Cardiac fibroblast (primary cell): ENCODE measurements at regions not wholly inside any gene's neighbourhood (a gene's known extent, or its start where the extent isn't known, plus 50 kb on each side); places are given as distances from the start of the nearest gene placed in this dataset.
A peak's percentile ranks its signal among the peaks of the same experiment; 100 is the strongest.

Experiments used
- DNase-seq, 2 donors: peaks; one replicate each; pipeline versions ENCODE4 v3.0.0 to v3.0.0-alpha.2; 2010; ENCODE audit warnings: low read depth in 2 of 2
- H3K4me3 ChIP-seq, 2 donors: replicated peaks in 1 of 2; 1 replicate in 1 of 2; 2 replicates in 1 of 2; pipeline ENCODE4 v1.5.1; 2011; ENCODE audit warnings: low read depth in 2 of 2, low read length in 2 of 2, mild to moderate bottlenecking in 2 of 2, moderate library complexity in 1 of 2
- TF ChIP-seq, protein P1 (sequence below): IDR thresholded peaks from one replicate; pipeline ENCODE4 v1.5.1; 2011; ENCODE audit warnings: low read depth, mild to moderate bottlenecking, low read length, inconsistent platforms

- H3K4me3 ChIP-seq: no peak overlapping the region
- TF ChIP-seq, protein P1, sequence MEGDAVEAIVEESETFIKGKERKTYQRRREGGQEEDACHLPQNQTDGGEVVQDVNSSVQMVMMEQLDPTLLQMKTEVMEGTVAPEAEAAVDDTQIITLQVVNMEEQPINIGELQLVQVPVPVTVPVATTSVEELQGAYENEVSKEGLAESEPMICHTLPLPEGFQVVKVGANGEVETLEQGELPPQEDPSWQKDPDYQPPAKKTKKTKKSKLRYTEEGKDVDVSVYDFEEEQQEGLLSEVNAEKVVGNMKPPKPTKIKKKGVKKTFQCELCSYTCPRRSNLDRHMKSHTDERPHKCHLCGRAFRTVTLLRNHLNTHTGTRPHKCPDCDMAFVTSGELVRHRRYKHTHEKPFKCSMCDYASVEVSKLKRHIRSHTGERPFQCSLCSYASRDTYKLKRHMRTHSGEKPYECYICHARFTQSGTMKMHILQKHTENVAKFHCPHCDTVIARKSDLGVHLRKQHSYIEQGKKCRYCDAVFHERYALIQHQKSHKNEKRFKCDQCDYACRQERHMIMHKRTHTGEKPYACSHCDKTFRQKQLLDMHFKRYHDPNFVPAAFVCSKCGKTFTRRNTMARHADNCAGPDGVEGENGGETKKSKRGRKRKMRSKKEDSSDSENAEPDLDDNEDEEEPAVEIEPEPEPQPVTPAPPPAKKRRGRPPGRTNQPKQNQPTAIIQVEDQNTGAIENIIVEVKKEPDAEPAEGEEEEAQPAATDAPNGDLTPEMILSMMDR: no peak
- DNase-seq: no peak
Measured at GRCh38 chr1:244998717-244999346, 134.5 kb upstream of the HNRNPU start.

GRCh38 chr1:244995602-244996400, 131.5 kb upstream of the HNRNPU start:
- DNase-seq: no peak
- H3K4me3 ChIP-seq: no peak overlapping the region
- TF ChIP-seq, protein P1: no peak

DNA sequence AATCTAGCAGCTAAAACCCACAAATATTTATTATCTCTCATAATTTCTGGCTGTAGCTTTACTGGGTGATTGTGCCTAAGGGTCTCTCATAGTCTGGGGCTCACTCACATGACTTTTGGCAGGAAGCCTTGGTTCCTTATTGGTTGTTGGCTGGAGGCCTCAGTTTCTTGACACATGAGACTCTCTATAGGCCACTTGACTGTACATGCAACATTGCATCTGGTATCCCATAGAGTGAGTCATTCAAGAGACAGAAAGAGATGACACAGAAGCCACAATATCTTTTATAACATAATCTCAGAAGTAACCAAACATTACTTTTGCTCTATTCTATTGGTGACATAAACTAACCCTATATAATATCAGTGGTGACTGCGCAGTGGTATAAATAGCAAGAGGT, 128.5 kb upstream of the HNRNPU start:
- peak in 1 of 2 donors; percentile 14 for DNase-seq
- H3K4me3 ChIP-seq: no peak overlapping the region
- TF ChIP-seq, protein P1: no peak

GRCh38 chr1:244989813-244990212, 125.5 kb upstream of the HNRNPU start:
- TF ChIP-seq, protein P1: no peak
- DNase-seq: peak in 1 of 2 donors; percentile 66
- H3K4me3 ChIP-seq: no peak overlapping the region

DNA sequence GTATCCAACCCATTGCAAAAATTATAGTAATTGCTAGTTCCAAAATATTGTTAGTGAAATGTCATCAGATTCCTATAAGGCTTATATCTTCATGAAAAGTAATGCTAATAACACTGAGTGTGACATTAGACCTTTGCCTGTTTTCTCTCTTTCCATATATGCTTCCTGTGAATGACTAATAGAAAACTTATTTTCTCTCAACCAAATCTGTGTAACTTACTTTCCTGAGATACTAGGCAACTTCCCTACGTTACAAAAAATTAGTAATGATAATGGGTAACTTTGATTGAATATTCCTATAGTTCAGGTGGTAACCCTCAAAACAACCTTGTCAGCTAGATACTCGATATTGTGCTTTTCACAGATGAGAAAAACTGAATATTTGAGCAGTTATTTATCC, 124.2 kb upstream of the HNRNPU start:
- TF ChIP-seq, protein P1: no peak
- no peak overlapping the region for H3K4me3 ChIP-seq
- peak in 1 of 2 donors; percentile 45 for DNase-seq

DNA sequence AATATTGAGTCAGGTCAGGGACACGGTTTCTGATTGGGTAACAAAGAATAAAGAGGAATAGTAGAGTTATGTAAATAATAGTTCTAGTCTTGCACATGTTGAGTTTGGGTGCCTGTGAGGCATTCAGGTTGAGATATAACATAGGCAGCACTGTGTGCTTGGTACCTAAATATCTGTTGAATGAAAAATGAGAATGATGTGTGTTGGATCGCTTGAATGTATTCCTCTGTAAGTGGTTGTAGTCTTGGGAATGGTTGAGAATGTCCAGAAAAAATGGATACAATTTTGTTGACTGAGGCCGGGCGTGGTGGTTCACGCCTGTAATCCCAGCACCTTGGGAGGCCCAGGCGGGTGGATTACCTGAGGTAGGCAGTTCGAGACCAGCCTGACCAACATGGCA, 116.3 kb upstream of the HNRNPU start:
- TF ChIP-seq, protein P1: no peak
- no peak for DNase-seq
- no peak overlapping the region for H3K4me3 ChIP-seq
